Hindlimb muscle (tissue), 1 donor: ENCODE measurements at regions not wholly inside any gene's neighbourhood (a gene's known extent, or its start where the extent isn't known, plus 50 kb on each side); places are given as distances from the start of the nearest gene placed in this dataset.
"Not testable (repeated sequence)": the region's sequence is repeated elsewhere in the genome, so short reads cannot be mapped to it uniquely, and the experiment has no call there.

Experiments used
- DNase-seq: peaks from one replicate; pipeline ENCODE4 v3.0.0-alpha.2; 2013

DNA sequence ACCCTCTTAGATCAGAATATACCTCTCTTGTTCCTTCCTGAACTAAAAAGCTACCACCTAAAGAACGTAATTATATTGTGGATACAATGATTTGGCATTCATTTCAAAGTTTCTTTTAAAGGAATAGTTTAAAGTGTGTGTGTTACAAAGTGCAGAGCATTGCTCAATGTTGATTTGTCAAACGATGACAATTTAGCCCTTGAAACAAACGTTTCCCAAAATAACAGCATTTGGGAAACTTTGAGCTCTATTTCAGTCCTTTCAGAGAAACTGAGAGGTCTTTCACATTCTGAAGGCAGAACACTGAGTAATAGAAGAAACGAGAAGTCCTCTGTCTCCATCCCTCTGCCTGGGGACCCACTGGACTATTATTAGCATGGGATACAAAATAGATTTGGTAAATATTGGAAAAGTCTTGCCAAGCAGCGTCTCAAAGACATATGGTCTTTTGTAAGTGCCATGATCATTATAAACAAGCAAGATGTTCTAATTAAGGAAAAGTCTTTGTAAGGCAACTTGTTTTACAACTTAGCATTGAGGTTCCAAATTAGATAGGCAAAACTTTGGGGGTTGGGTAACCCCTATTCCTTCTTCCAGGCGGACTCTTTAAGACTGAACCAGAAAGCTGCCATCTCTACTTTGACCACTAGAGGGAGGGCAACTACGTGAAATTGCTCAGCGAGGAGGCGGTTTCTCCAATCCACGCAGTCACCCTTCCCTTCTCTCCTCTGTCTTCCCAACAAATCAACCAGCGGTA, 208.8 kb downstream of the RNF144B start:
- peak; percentile 60 for DNase-seq

DNA sequence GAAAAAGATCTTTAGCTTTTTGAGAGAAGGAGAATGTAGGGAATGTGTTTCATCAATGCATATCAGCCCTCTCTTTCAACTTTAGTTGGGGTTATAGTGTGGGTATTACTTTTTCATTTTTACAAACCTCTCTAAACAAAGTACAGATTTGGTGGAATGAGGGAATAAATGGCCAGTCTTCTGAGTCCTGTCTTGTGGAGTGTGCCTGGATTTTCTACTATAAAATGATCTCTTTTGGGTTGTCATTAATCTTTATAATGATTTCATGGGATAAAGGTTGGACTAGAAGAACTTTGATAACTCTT, 209.3 kb downstream of the RNF144B start:
- no peak for DNase-seq

DNA sequence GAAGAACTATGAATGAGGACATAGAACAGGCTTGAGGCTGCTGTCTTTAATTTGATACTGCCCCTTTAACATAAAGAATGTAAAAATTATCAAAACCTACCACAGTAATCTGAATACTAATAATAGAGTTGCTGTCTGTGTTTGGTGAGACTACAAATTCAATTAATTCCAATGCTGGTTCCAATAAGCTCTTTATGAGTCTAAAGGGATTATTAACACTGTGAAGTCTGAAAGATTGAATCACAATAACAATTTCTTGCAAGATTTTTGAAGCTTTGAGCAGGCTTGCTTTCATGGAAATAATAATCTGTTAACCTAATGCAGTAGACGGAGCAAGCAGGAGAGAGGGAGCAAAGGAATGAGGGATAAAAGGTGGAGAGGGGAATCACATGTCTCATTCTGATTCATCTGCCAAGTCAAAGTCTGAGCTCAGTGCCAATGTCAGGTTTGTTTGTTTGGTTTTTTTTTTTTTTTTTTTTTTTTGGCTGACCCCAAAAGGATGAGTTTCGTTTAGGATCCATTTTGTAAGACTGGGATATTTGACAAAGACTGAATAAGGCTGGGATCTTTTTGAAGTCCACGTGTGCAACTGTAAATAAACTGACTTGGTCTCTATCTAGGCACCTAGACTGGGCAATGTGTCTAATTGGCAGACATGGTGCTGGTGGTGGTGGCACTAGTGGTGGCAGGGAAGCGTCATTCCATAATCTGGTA, 211.6 kb downstream of the RNF144B start:
- DNase-seq, result no peak

DNA sequence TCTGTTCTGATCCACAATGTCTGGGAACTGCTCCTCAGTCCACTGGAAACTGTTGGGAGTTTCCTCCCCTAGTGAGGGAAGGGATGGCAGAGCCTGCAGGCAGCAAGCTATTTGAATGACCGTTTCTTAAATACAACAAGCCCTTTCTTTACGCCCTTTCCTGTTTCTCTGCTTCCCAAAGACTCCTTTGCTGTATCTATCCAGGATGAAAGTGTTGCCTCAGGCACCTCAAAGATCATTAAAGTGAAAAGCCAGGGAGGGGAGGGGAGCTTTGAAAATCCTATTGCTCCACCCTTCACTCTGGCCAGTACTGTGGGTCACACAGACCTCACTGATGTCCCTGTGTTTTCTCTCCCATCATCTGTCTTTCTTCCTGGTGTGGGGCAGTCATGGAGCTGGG, 213.1 kb downstream of the RNF144B start:
- no peak for DNase-seq

DNA sequence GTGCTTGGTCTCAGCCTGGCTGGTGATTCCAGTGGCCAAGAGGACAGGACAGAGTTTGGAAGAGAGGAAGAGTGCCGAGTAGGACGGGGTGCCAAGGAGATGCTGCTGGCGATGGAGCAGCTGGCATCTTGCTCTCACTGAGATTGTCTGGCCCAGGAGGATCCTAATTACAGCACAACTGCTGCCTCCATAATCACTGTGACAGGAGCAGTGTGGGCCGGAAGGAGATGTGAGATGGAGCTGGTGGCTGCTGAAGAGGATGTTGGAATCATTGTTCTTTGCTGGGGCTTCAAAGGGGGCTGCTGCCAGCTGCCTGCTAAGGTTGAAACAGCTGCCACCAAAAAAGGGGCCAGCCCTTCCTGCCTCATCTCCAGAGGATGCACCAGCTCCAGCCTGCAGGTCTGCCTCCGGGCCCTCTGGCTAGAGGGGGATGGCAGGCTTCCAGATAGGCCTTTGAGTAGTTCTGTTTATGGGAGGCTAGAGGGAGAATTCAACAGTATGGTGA, 214.4 kb downstream of the RNF144B start:
- no peak for DNase-seq

DNA sequence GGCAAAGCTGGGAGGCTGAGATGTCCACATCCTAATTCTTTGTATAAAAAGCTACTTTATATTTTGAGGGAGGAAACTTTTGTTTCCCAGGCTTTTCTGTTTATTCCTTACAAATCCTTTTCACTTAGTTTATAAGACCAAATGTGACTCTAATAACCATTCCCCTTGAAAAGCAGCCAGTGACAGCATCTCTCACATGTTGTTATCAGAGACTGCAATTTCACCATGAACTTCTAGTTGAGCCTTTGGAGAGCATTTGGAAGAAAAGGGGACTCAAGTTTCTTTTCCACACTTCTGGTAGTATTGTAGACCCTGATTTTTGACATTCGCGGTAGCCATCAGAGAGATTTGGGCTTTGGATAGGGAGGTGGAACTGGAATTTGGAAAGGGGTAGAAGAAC, 215.8 kb downstream of the RNF144B start:
- no peak for DNase-seq

DNA sequence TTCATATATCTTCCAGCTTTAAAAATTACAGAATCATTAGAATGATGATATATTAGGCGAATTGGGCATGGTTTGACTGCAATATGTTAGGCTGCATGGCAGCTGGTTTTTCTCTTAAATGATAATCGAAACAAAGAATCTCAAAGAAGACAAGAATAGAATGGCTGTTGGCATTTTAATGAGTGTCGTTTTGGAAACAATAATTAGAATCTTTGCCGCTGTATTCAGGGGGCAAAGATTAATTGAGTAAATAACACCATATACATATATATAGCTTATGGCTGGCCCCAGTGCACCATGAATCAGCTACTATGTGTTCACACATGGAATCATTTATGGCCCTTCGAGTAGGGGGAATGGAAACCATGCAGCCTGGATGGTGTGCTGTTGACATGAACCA, 216.2 kb downstream of the RNF144B start:
- no peak for DNase-seq

DNA sequence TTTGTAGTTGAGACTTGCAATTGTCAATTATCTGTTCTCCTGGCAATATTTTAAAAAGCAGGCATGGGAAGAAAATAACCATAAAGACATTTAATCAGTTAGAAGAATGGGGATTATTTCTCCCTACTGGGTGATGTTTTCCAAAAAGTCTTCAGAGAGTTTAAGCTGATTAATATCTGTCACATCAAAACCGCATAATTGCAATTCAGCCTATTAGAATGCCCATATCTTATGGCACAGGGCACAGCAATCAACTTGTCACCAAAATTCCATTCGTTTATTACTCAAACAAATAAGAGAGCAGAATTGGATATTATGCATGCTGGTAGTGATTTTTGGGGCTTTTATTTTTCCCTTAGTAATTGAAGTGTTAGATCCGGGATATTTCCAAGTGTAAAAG, 218.7 kb downstream of the RNF144B start:
- DNase-seq, result no peak

DNA sequence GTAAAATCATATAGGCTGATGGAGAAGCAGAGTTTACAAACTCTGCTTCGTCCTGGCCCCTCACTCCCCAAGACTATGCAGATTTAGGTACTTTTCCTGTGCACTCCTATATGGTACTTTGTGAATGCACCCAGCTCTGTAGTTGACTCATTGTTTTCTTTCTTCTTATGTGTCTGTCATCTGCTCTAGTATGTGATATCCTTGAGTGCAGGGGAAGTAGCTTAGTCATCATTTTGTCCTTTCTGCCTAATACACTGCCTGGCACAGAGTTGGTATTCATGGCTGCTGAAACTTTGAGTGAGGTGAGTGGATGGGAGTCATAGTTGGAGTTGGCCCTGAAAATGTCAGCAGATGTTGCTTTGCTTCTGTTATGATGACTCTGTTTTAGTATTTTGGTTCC, 222.6 kb downstream of the RNF144B start:
- no peak for DNase-seq

DNA sequence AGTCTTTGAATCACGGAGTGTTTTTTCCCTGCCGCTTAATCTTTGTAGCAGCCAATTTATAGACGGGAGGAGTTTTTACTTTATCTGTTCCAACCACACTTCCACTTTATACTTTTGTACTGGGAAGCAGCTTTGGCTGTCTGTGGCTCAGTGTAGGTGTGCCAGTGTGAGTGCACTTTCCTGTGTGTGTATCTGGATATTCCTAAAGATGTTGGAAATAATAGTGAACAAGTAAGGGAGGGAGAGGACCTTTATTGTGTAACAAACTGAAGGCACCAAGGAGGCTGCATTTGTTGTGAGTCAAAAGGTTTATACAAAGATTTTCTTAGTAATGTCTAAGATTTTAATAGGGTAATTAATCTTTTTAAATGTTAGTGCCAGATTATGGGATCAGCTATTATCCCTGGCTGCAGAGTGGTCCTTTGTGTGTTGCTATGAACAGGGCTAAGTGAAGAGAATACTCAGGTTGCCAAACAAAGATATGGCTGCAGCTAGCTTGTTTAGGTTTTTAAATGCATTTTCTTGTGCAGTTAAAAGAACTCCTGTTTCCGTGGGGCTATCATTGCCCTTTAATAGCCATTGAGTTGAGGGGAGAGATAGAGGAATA, 226.3 kb downstream of the RNF144B start:
- no peak for DNase-seq

DNA sequence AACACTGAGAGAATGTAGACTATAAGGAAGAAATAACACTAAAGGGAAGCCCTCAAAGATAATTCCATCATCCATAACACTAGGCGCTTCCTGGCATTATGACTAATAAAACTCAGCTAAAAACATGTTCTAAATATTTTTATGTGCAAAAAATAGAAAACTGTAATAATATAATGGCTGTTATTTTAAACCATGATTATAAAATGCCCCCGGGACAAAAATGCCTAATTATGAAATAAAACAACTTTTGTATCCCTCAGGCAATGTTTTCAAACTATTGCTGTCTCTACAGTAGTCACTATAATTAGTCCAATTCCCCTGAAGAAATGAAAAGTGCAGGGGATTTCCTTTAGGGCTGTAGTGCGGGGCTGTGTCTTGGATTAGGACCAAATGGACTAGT, 242.4 kb downstream of the RNF144B start:
- DNase-seq, result no peak

DNA sequence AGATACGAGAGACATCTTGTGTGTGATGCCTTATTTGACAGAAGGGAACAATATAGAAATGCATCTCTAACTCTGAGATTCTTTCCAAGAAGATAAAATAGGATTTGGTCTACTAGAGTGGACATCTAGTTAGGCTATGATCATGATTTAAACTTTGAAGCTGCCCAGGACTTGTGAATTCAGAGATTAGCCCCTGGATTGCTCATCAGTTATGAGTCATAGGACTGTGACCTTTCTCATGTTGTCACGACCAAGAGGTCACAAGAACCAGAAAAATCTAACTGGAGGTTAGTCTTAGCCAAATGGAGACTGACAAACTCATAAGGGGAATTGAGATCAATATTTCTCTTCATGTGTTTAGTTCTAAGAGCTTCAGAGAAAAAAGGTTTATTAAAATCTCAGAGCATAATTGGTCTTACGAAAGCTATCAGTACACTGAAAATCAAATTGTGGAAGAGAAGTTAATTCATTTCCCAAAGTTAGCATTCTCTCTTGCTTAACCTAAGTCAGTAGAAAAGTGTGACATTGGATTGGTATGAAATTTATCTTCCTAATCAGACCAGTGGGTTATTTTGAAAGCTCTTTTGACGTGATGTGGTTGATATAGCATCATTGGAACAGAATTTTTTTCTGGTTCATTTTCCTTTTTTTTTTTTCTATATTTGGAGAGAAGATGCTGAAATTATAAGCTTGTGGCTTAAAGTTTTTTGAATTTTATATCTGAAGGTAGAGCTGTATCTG, 245.7 kb downstream of the RNF144B start:
- DNase-seq, result no peak

DNA sequence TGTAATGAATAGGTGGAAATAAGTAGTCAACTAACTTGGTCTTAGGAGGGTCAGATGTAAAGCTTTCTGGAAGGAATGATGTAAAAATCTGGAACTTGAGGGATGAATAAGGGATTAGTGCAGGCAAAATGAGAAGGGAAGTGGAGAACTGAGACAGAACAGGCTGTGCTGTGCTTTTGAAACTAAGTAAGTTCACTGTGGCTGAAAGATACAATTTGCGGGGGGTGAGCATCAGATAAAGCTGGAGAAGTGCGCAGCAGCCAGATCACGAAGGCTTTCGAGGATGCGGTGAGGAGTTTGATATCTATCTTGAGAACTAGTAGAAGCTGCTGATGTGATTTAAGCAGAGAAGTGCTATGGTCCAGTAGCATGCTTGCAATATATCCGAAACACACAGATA, 247.8 kb downstream of the RNF144B start:
- DNase-seq, result no peak

DNA sequence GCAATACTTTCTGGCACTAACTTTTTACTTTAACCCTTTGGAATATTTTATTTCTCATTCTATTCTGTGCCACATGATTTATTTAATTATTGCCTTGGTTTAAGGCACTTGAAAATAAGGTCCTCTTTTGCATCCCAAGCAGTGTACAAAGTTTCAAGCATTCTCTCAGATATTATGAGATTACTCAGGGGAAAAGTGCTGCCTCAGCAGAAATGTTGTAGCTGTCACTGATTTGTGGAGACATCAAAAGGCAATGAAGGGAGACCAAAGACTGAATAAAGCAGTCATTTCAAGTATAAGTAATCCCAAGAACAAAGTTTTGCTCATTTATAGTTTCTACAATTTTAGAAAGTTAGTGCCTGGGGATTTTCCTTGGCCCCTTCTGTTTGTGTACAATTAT, 253.0 kb downstream of the RNF144B start:
- DNase-seq, result no peak

DNA sequence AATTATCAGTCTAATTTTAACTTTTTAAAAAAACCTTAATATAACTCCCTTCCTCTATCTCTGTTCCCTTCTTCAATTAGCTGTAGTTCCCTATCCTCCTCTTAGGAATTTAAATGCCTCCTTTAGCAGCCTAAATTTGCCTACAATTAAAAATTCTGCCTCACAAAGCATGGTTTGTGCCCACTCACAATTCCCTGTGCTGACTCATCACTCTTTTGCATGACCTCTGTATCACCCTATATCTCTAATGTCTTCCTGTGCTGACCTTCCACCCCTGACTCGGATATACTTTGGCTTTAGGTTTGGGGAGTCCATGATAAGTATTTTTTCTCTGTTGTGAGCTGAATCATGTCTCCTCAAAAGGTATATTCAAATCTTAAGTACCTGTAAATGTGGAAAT, 253.6 kb downstream of the RNF144B start:
- no peak for DNase-seq

DNA sequence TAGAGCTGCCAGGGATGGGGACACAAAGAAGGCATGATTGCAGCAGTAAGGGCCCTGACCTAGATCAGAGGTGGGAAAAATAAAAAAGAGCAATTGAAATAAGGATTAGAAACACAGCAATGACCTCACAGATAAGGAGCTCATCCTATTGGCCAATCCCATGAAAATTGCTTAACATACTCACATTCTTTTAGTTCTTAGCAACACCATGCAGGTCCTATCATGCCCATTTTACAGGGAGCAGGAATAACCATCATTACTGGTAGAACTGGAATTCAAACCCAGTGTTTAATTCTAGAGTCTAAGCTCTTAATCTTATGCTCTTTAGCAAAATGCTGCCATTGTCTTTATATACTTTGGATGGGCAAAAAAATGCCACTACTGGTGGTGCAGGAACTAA, 267.7 kb downstream of the RNF144B start:
- DNase-seq, result no peak

DNA sequence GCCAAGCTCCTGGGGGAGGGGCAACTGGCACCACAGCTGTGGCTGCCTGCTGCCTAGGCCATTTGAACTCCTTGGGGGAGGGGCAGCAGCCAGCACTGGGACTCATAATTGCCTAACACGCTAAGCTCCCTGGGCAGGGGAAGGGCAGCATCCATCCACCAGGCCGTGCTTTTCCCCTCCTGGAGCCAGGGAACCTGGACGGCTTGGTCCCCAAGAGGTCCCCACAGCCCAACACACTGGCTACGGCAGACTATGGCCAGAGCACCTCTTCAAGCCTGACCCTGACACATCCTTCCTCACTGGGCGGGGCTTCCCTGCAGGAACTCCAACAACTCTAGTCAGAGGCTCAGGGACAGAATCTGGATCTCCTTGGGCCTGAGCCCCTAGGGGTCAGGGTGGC, 269.4 kb downstream of the RNF144B start:
- DNase-seq, result no peak

DNA sequence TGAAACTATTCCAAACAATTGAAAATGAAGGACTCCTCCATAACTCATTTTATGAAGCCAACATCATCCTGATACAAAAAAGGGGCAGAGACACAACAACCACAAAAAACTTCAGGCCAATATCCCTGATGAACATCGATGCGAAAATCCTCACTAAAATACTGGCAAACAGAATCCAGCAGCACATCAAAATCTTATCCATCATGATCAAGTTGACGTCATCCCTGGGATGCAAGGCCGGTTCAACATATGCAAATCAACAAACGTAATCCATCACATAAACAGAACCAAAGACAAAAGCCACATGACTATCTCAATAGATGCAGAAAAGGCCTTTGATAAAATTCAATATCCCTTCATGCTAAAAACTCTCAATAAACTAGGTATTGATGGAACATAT, 272.8 kb downstream of the RNF144B start:
- not testable (repeated sequence) for DNase-seq

DNA sequence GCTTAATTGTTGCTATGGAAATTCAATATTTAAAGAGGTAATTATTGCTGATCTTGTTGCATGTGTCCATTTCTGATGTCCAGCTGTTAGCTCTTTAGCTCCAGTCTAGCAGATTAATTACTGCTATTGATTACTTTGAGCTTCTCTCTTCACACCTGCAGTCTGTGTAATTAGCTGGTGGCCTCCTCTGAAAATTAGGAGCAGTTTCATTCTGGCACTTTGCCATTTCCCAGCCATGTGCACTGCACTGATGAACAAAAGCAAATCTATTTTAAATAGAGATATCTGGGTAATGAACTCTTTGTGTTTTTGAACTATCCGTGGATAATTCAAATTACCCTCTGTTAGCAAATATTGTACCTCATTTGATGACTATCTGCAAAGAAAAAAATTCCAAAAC, 275.9 kb downstream of the RNF144B start:
- DNase-seq, result no peak

DNA sequence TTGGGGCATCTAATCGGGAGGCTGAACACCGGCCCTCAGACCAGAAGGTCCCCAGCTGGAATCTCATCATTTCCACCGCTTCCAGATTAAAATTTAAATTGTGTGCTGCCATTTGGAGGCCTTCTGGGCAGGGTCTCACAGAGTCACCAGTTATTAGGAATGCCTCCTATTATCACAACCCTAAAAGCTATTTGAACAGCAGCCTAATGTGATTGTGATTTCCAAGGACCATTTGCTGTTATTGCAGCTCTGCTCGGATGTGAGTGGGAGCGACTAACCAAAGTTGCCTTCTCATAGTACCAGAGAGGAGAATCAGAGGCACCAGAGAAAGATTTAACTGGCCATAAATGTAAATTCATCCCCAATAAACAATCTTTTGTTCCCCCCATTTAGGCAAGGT, 277.3 kb downstream of the RNF144B start:
- DNase-seq, result no peak

DNA sequence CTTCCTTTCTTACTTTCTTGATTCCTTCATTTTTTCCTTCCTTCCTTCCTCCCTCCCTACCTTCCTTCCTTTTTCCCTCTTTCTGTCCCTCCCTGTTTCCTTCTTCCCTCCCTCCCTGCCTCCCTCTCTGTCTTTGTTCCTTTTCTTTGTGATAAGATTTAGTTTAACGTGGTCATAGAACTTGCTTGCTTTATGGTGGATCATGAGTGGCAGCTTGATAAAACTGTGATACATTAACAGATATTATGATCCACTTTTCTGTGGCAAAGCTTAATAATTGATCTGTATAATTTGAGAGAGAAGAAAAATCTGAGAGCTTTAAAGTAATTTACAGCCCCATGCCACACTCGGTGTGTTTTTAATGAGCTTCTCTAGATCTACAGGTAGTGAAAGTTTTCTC, 280.5 kb downstream of the RNF144B start:
- no peak for DNase-seq

DNA sequence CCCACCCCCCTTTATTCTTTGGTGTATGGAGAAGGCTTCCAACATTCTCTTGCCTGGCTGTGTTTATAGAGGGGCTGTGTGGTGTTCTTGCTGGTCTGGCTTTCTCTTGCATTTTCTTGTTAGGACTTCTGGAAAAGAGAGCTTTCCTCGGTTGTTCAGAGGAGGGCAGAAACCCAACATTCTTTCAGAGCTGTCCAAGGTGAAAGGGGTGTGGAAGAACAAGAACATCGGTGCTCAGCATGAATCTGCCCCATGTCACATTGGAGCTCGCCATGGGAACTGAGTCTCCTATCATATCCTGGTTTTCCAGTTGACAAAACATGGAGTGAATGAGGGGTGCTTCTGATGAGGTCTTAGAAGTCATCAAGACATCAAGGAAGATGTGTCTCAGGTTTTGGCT, 281.8 kb downstream of the RNF144B start:
- no peak for DNase-seq

DNA sequence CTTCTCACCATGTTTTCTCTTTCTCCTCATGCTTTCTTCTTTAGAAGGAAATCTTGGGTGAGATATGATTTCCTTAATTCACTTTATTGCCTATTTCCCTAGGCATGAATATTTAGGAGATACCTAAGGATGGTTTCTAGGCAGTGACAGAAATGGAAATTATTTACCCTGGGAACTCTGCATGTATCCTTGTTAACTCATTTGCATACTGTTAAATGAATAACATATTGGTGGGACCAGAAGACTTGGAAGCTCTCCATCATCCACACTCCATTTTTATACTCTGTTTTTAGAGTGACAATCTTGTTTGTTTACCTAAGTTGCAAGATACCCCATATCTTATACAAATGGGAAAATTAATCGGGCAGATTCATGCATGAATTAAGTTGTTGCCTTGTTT, 285.7 kb downstream of the RNF144B start:
- DNase-seq, result no peak
